ENCODE measurements at regions not wholly inside any gene's neighbourhood (a gene's known extent, or its start where the extent isn't known, plus 50 kb on each side); places are given as distances from the start of the nearest gene placed in this dataset.

DNA sequence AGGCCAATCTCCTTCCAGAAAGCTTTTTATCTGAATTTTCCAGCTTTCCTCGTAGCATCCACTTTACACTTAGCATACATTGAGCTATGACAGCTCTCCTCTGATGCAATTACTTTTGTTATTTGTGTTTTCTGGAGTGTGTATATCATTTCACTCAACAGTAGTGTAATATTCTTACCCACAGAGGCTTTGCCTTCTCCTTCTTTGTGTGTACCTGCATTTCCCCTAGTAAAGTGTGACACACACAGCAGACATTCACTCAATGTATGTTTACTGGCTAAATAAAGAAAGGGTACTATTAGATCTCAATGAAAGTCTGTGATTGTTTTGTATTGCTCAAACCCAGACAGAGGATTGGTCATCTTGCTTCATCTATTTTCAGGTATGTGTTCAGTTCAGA lies 193.7 kb upstream of the MEX3C start:
- H3K4me3 ChIP-seq (ENCODE audit: low read depth, low read length), result no peak overlapping the region
- DNase-seq (ENCODE audit: low read depth), result no peak
- TF ChIP-seq CTCF (conservative IDR thresholded peaks at IDR 0.05; ENCODE audit: low read depth, low read length), result no peak

- no peak for TF ChIP-seq CTCF (conservative IDR thresholded peaks at IDR 0.05; ENCODE audit: low read depth, low read length)
- no peak for DNase-seq (ENCODE audit: low read depth)
- H3K4me3 ChIP-seq (ENCODE audit: low read depth, low read length), result no peak overlapping the region
Observed at GRCh38 chr18:51391731-51392130, 194.2 kb upstream of the MEX3C start.

- no peak for DNase-seq (ENCODE audit: low read depth)
- no peak overlapping the region for H3K4me3 ChIP-seq (ENCODE audit: low read depth, low read length)
- no peak for TF ChIP-seq CTCF (conservative IDR thresholded peaks at IDR 0.05; ENCODE audit: low read depth, low read length)
Observed at GRCh38 chr18:51397347-51397962, 200.0 kb upstream of the MEX3C start.

GRCh38 chr18:51398104-51398503 lies 200.6 kb upstream of the MEX3C start:
- no peak for DNase-seq (ENCODE audit: low read depth)
- H3K4me3 ChIP-seq (ENCODE audit: low read depth, low read length), result no peak overlapping the region
- TF ChIP-seq CTCF (conservative IDR thresholded peaks at IDR 0.05; ENCODE audit: low read depth, low read length), result no peak

DNA sequence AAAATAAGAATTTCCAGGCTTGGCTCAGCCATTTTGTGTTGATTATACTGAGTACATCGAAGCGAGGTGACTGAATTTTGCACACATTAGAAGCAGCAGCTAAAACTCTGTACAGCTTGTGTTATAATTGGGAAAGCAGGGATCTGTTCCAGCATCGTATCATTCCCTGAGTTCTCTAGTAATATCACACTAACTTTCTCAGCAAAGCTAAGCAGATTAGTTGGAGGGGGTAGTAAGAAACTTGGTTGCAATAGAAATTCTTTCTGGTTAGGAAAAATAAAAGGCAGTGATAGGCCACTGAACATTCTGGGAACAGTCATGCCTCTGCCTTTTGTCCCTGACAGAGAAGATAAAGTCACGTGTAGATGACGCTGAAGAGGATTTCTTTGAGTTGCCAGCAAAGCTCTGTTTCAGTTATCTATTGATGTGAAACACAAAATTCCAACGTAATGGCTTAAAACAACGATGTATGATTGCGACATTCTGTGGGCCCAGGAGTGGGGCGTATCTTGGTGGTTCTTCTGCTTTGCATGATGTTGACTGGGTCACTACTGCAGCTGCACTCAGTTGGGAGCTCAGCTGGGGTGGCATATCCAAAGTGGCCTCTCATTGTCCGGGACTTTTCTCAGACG lies 202.1 kb upstream of the MEX3C start:
- TF ChIP-seq CTCF (conservative IDR thresholded peaks at IDR 0.05; ENCODE audit: low read depth, low read length), result no peak
- no peak for DNase-seq (ENCODE audit: low read depth)
- no peak overlapping the region for H3K4me3 ChIP-seq (ENCODE audit: low read depth, low read length)

DNA sequence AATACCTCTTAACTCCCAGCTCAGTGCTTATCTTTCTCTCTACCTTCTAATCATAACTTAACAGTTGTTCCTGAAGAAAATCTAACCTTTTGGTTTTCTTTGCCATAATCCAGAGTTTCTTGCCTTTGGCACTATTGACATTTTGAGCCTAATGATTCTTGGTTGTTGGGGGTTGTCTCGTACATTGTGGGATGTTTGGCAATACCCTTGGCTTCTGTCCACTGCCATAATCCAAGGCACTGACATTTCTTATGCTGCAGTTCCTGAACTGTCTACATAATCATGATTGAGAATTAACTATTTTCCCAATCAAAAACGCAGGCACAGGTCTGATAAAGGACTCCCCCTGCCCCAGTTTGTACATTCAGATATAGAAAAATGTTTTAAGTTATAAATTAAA lies 203.2 kb upstream of the MEX3C start:
- TF ChIP-seq CTCF (conservative IDR thresholded peaks at IDR 0.05; ENCODE audit: low read depth, low read length), result no peak
- no peak overlapping the region for H3K4me3 ChIP-seq (ENCODE audit: low read depth, low read length)
- no peak for DNase-seq (ENCODE audit: low read depth)

- H3K4me3 ChIP-seq (ENCODE audit: low read depth, low read length), result no peak overlapping the region
- DNase-seq (ENCODE audit: low read depth), result no peak
- no peak for TF ChIP-seq CTCF (conservative IDR thresholded peaks at IDR 0.05; ENCODE audit: low read depth, low read length)
Observed at GRCh38 chr18:51401912-51402311, 204.4 kb upstream of the MEX3C start.

All from epithelial cell of proximal tubule (primary cell).